CD14-positive monocyte (primary cell): ENCODE measurements at regions not wholly inside any gene's neighbourhood (a gene's known extent, or its start where the extent isn't known, plus 50 kb on each side); places are given as distances from the start of the nearest gene placed in this dataset.

Experiments
- DNase-seq, 3 donors: peaks; one replicate each; pipeline ENCODE4 v3.0.0-alpha.2; 2011 to 2022
- H2AFZ ChIP-seq: 2 replicates; pipeline ENCODE4 v1.6.0; 2012; ENCODE audit warnings: mild to moderate bottlenecking, low read depth, low read length, inconsistent platforms; ENCODE audit not compliant: insufficient read depth, poor library complexity, severe bottlenecking
- H3K27ac ChIP-seq, 2 donors: 1 replicate in 1 of 2; 2 replicates in 1 of 2; pipeline ENCODE4 v1.5.1; 2012 to 2013; ENCODE audit warnings: low read length in 2 of 2, control low read depth in 1 of 2, inconsistent platforms in 1 of 2, low read depth in 1 of 2, mild to moderate bottlenecking in 1 of 2
- H3K27me3 ChIP-seq, 2 donors: one replicate each; pipeline versions ENCODE4 v1.6.0 to v1.6.1; 2011 to 2013; ENCODE audit warnings: low read length in 2 of 2; ENCODE audit not compliant: control insufficient read depth in 2 of 2, insufficient read depth in 2 of 2
- H3K36me3 ChIP-seq, 2 donors: replicated peaks in 1 of 2; 1 replicate in 1 of 2; 2 replicates in 1 of 2; pipeline versions ENCODE4 v1.5.1 to v1.6.1; 2012 to 2013; ENCODE audit warnings: low read length in 2 of 2, control low read depth in 1 of 2, inconsistent platforms in 1 of 2, mild to moderate bottlenecking in 1 of 2; ENCODE audit not compliant: insufficient read depth in 2 of 2, control insufficient read depth in 1 of 2
- H3K4me1 ChIP-seq, 2 donors: 1 replicate in 1 of 2; 2 replicates in 1 of 2; pipeline versions ENCODE4 v1.5.1 to v1.6.1; 2012 to 2013; ENCODE audit warnings: low read length in 2 of 2, control low read depth in 1 of 2, inconsistent platforms in 1 of 2, mild to moderate bottlenecking in 1 of 2, moderate library complexity in 1 of 2; ENCODE audit not compliant: insufficient read depth in 2 of 2, control insufficient read depth in 1 of 2
- H3K4me2 ChIP-seq: replicated peaks from 2 replicates; pipeline ENCODE3; 2012; ENCODE audit warnings: low read length, moderate library complexity, mild to moderate bottlenecking; ENCODE audit not compliant: poor library complexity, severe bottlenecking; ENCODE audit errors: extremely low read depth
- H3K4me3 ChIP-seq, 3 experiments: fragments of 200-600 bp in 1 of 3; sonication (generic) in 1 of 3; replicated peaks in 1 of 3; 1 replicate in 2 of 3; 2 replicates in 1 of 3; pipeline ENCODE4 v1.5.1; 2011 to 2013; ENCODE audit warnings: low read length in 3 of 3, mild to moderate bottlenecking in 3 of 3, control low read depth in 2 of 3, low read depth in 2 of 3, inconsistent platforms in 1 of 3, moderate library complexity in 1 of 3
- H3K79me2 ChIP-seq: 2 replicates; pipeline ENCODE4 v1.6.0; 2012; ENCODE audit warnings: mild to moderate bottlenecking, control low read depth, inconsistent platforms, low read length, moderate library complexity; ENCODE audit not compliant: insufficient read depth
- H3K9ac ChIP-seq: 2 replicates; pipeline ENCODE4 v1.6.0; 2017; ENCODE audit warnings: low read length, mild to moderate bottlenecking; ENCODE audit not compliant: insufficient read depth, poor library complexity, severe bottlenecking
- H3K9me3 ChIP-seq, 2 donors: replicated peaks in 1 of 2; 1 replicate in 1 of 2; 2 replicates in 1 of 2; pipeline versions ENCODE4 v1.5.1 to v1.6.1; 2012 to 2013; ENCODE audit warnings: low read length in 2 of 2, control low read depth in 1 of 2; ENCODE audit not compliant: control insufficient read depth in 1 of 2, insufficient read depth in 1 of 2
- H4K20me1 ChIP-seq: 2 replicates; pipeline ENCODE4 v1.6.0; 2012; ENCODE audit warnings: mild to moderate bottlenecking, low read length, control low read depth, moderate library complexity; ENCODE audit not compliant: insufficient read depth
- H3K27ac Mint-ChIP-seq, 7 donors: one replicate each; pipeline ENCODE4 v1.8.0; 2020; ENCODE audit warnings: mild to moderate bottlenecking in 7 of 7, mixed read lengths in 7 of 7, moderate library complexity in 6 of 7, inconsistent platforms in 2 of 7
- H3K27me3 Mint-ChIP-seq, 3 donors: one replicate each; pipeline ENCODE4 v1.8.0; 2021 to 2022; ENCODE audit warnings: low read depth in 3 of 3, mild to moderate bottlenecking in 3 of 3, mixed read lengths in 3 of 3, moderate library complexity in 3 of 3, inconsistent platforms in 1 of 3
- H3K36me3 Mint-ChIP-seq, 2 donors: one replicate each; pipeline ENCODE4 v1.8.0; 2020; ENCODE audit warnings: mixed read lengths in 2 of 2, inconsistent platforms in 1 of 2, mild to moderate bottlenecking in 1 of 2
- H3K4me1 Mint-ChIP-seq: one replicate; pipeline ENCODE4 v1.8.0; 2020; ENCODE audit warnings: mild to moderate bottlenecking, mixed read lengths
- H3K4me3 Mint-ChIP-seq, 2 donors: one replicate each; pipeline ENCODE4 v1.8.0; 2020; ENCODE audit warnings: mild to moderate bottlenecking in 2 of 2, mixed read lengths in 2 of 2, moderate library complexity in 1 of 2
- H3K9me3 Mint-ChIP-seq, 7 donors: one replicate each; pipeline ENCODE4 v1.8.0; 2020 to 2022; ENCODE audit warnings: mixed read lengths in 7 of 7, mild to moderate bottlenecking in 6 of 7, moderate library complexity in 6 of 7, inconsistent platforms in 2 of 7
- WGBS: methylation state at CpG from one replicate; pipeline ENCODE4 v1.1.5; 2013; ENCODE audit warnings: missing lambda C conversion rate; ENCODE audit not compliant: insufficient coverage; 5-methylcytosine and 5-hydroxymethylcytosine counted together
- intact Hi-C, 2 donors: fragments of 100-400 bp; cut with micrococcal nuclease; formaldehyde crosslinking; loops; one replicate each; pipeline versions ENCODE4 v1.15.0 to v1.15.1; 2023
- TF ChIP-seq, protein P1 (sequence below): fragments of 200-600 bp; IDR thresholded peaks from one replicate; pipeline ENCODE4 v1.8.0; 2022; ENCODE audit warnings: antibody characterized with exemption, mild to moderate bottlenecking

- H3K4me2 ChIP-seq = peak overlapping the region; percentile 54
- no peaks in the 10 kb centered on the region for H3K36me3 ChIP-seq
- peak overlapping the region in 1 of 2 donors; percentile 82 for H3K27ac ChIP-seq
- no peak for DNase-seq
- H3K9me3 ChIP-seq = no peaks in the 10 kb centered on the region
- WGBS = no CpG with 5 or more reads among the region's 3 CpGs
- no peaks in the 10 kb centered on the region for H3K9me3 Mint-ChIP-seq
- peaks cover 0 to 2% (median 1%) of the 10 kb centered on the region in 3 donors for H3K27me3 Mint-ChIP-seq
- H3K4me1 ChIP-seq = peaks cover 14 to 20% of the 10 kb centered on the region in 2 donors
- H3K4me3 Mint-ChIP-seq = no peak overlapping the region
- H3K36me3 Mint-ChIP-seq = no peaks in the 10 kb centered on the region
- no peak overlapping the region for H3K9ac ChIP-seq
- no peaks in the 10 kb centered on the region for H3K79me2 ChIP-seq
- peak overlapping the region in 5 of 7 donors; percentile 82 to 93 (median 90) for H3K27ac Mint-ChIP-seq
- TF ChIP-seq, protein P1, sequence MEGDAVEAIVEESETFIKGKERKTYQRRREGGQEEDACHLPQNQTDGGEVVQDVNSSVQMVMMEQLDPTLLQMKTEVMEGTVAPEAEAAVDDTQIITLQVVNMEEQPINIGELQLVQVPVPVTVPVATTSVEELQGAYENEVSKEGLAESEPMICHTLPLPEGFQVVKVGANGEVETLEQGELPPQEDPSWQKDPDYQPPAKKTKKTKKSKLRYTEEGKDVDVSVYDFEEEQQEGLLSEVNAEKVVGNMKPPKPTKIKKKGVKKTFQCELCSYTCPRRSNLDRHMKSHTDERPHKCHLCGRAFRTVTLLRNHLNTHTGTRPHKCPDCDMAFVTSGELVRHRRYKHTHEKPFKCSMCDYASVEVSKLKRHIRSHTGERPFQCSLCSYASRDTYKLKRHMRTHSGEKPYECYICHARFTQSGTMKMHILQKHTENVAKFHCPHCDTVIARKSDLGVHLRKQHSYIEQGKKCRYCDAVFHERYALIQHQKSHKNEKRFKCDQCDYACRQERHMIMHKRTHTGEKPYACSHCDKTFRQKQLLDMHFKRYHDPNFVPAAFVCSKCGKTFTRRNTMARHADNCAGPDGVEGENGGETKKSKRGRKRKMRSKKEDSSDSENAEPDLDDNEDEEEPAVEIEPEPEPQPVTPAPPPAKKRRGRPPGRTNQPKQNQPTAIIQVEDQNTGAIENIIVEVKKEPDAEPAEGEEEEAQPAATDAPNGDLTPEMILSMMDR = no peak
- intact Hi-C loops = loop anchor here in 1 of 2 donors (1.0 kb wide), 1 partner anchor 60 kb away; no protein-coding TSS in a partner anchor
- H2AFZ ChIP-seq = no peak overlapping the region
- H3K4me3 ChIP-seq = no peak overlapping the region
- H3K27me3 ChIP-seq = no peaks in the 10 kb centered on the region
- no peaks in the 10 kb centered on the region for H4K20me1 ChIP-seq
- peaks cover 18% of the 10 kb centered on the region for H3K4me1 Mint-ChIP-seq
These were observed 55.8 kb upstream of the TMC1 start for GRCh38 chr9:72465593-72465984.

- peaks cover 0 to 2% (median 1%) of the 10 kb centered on the region in 3 donors for H3K27me3 Mint-ChIP-seq
- peak overlapping the region; percentile 60 to 79 for H3K4me3 Mint-ChIP-seq
- no peaks in the 10 kb centered on the region for H3K9me3 ChIP-seq
- 0% methylated on average over 7 of the region's 9 CpGs for WGBS
- H3K4me2 ChIP-seq = peak overlapping the region; percentile 54
- no peaks in the 10 kb centered on the region for H3K36me3 ChIP-seq
- no peaks in the 10 kb centered on the region for H3K9me3 Mint-ChIP-seq
- TF ChIP-seq, protein P1 = no peak
- no peaks in the 10 kb centered on the region for H3K27me3 ChIP-seq
- intact Hi-C loops = loop anchor here in 1 of 2 donors (1.0 kb wide), 1 partner anchor 60 kb away; no protein-coding TSS in a partner anchor
- peak overlapping the region; percentile 59 to 82 for H3K27ac ChIP-seq
- peak; percentile 77 to 88 (median 79) for DNase-seq
- no peaks in the 10 kb centered on the region for H3K36me3 Mint-ChIP-seq
- peak overlapping the region; percentile 37 for H2AFZ ChIP-seq
- no peaks in the 10 kb centered on the region for H4K20me1 ChIP-seq
- H3K79me2 ChIP-seq = no peaks in the 10 kb centered on the region
- H3K4me1 Mint-ChIP-seq = peaks cover 18% of the 10 kb centered on the region
- H3K9ac ChIP-seq = peak overlapping the region; percentile 23
- peak overlapping the region; percentile 82 to 93 (median 90) for H3K27ac Mint-ChIP-seq
- H3K4me3 ChIP-seq = peak overlapping the region in 2 of 3 experiments; percentile 40 to 41
- H3K4me1 ChIP-seq = peaks cover 14 to 20% of the 10 kb centered on the region in 2 donors
These were observed 56.4 kb upstream of the TMC1 start for GRCh38 chr9:72464857-72465592.
